Heart left ventricle (tissue), 16 donors: ENCODE measurements at regions not wholly inside any gene's neighbourhood (a gene's known extent, or its start where the extent isn't known, plus 50 kb on each side); places are given as distances from the start of the nearest gene placed in this dataset.
A peak's percentile ranks its signal among the peaks of the same experiment; 100 is the strongest.

Experiments used
- ATAC-seq, 4 donors: fragments of 200-7000 bp; cut with Tn5 transposase; one replicate each; pipeline ENCODE4 v1.9.1; 2020 to 2022; ENCODE audit warnings: moderate library complexity in 4 of 4, mild to moderate bottlenecking in 3 of 4, moderate number of reproducible peaks in 1 of 4
- DNase-seq, 5 donors: peaks; one replicate each; pipeline ENCODE4 v3.0.0-alpha.2; 2020
- H3K27ac ChIP-seq, 12 donors: fragments of 200-600 bp; sonication (generic) in 4 of 12; one replicate each; pipeline versions ENCODE4 v1.5.0 to v1.8.0; 2016 to 2022; ENCODE audit warnings: mild to moderate bottlenecking in 2 of 12
- H3K27me3 ChIP-seq, 9 donors: fragments of 200-600 bp; sonication (generic) in 2 of 9; one replicate each; pipeline versions ENCODE4 v1.5.1 to v1.8.0; 2016 to 2022; ENCODE audit warnings: mild to moderate bottlenecking in 3 of 9
- H3K36me3 ChIP-seq, 9 donors: fragments of 200-600 bp; sonication (generic) in 2 of 9; one replicate each; pipeline versions ENCODE4 v1.5.0 to v1.8.0; 2018 to 2022; ENCODE audit warnings: mild to moderate bottlenecking in 2 of 9
- H3K4me1 ChIP-seq, 12 donors: fragments of 200-600 bp; sonication (generic) in 4 of 12; one replicate each; pipeline versions ENCODE4 v1.5.0 to v1.8.0; 2016 to 2022; ENCODE audit warnings: mild to moderate bottlenecking in 3 of 12
- H3K4me3 ChIP-seq, 12 donors: fragments of 200-600 bp; sonication (generic) in 4 of 12; one replicate each; pipeline versions ENCODE4 v1.5.0 to v1.8.0; 2017 to 2022; ENCODE audit warnings: mild to moderate bottlenecking in 9 of 12, moderate library complexity in 4 of 12
- H3K9me3 ChIP-seq, 12 donors: fragments of 200-600 bp; sonication (generic) in 4 of 12; one replicate each; pipeline versions ENCODE4 v1.5.0 to v1.8.0; 2016 to 2022; ENCODE audit warnings: mild to moderate bottlenecking in 1 of 12
- CTCF ChIP-seq, 12 donors: fragments of 200-600 bp; sonication (generic) in 4 of 12; IDR thresholded peaks; one replicate each; pipeline versions ENCODE4 v1.5.0 to v1.8.0; 2018 to 2022; ENCODE audit warnings: antibody characterized with exemption in 12 of 12, mild to moderate bottlenecking in 5 of 12
- POLR2A ChIP-seq, 2 donors: fragments of 450-650 bp; IDR thresholded peaks; one replicate each; pipeline ENCODE4 v1.6.1; 2017; ENCODE audit warnings: antibody characterized with exemption in 2 of 2, mild to moderate bottlenecking in 2 of 2, moderate library complexity in 2 of 2
- WGBS, 4 donors: extraction: QIAGEN DNeasy Blood & Tissue Kit in 2 of 4; methylation state at CpG; one replicate each; pipeline versions ENCODE4 v1.1.5 to v1.1.7; 2013 to 2018; 5-methylcytosine and 5-hydroxymethylcytosine counted together
- intact Hi-C, 10 donors: fragments of 100-400 bp; cut with DNase I; formaldehyde crosslinking; loops; one replicate each; pipeline versions ENCODE4 v1.11.1 to v1.14.2; 2022
- donor health status: ischemic (EF 13 %, LVEDD 7.1; RV severe dilation, severe dysfunction).
- donor health status: healthy with polysubstance abuse.
- donor health status: DM: no; HTN: yes; CAD: no.
- donor health status: DM: no; HTN: no; CAD: no.
- donor health status: ischemic (EF 25% LVEDD 6.9; RV normal size, moderate dysfunction).
- donor health status: ischemic (EF 25% LVEDD 5.7; RV mildly dilated, moderate dysfunction).
- donor health status: healthy.
- donor health status: DM: yes; HTN: yes; CAD: no.
- donor health status: ischemic (EF 35%, LVEDD 5.7; RV mildly dilated, moderate dysfunction).
- donor health status: nonischemic (EF 11% LVEDD 7.7; RV severe dilation, severe dysfunction).
- donor health status: DM: yes; HTN: yes; CAD: no.
- donor health status: PGD.
- donor health status: ischemic (EF 29% LVEDD 5.4; RV normal size, mild dysfunction).
- donor health status: nonischemic (EF 23%, LVEDD 6.1; RV moderate dilation, normal function).

GRCh38 chr12:86658303-86658702, 402.1 kb upstream of the MGAT4C start:
- no peaks in the 10 kb centered on the region for H3K9me3 ChIP-seq
- H3K27me3 ChIP-seq: no peaks in the 10 kb centered on the region
- H3K4me3 ChIP-seq: no peak overlapping the region
- no peak for ATAC-seq
- no peaks in the 10 kb centered on the region for H3K36me3 ChIP-seq
- intact Hi-C loops: no loop called here
- H3K27ac ChIP-seq: no peak overlapping the region
- no peak for DNase-seq
- no peaks in the 10 kb centered on the region for H3K4me1 ChIP-seq
- no peak for TF ChIP-seq POLR2A (IDR thresholded peaks at IDR 0.05)
- TF ChIP-seq CTCF (IDR thresholded peaks at IDR 0.05): no peak

DNA sequence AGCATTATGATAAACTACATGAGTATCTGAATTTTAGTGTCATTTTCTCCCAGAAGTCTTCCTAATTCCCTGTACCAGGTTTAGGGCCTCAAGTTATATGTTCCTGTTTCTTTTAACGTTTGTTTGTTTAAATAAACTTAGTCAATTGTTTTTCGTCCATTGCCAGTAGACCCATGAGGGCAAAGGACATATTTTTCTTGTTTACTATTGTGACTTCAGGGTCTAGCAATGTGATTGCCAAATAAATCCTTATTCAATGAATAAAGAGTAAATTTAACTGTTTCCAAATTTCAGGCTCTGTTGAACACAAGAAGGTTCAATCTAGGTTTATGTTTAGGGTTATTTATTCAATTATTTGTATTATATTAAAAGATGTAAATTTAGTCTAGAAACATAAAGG, 391.6 kb upstream of the MGAT4C start:
- ATAC-seq (no peak), DNase-seq (no peak)
- H3K36me3 ChIP-seq: no peaks in the 10 kb centered on the region
- no peaks in the 10 kb centered on the region for H3K27me3 ChIP-seq
- no peak overlapping the region for H3K4me3 ChIP-seq
- 58 to 78% (median 64%) methylated on average over 2 of the region's 2 CpGs for WGBS, 4 donors
- intact Hi-C loops: no loop called here
- H3K27ac ChIP-seq: no peak overlapping the region
- no peaks in the 10 kb centered on the region for H3K9me3 ChIP-seq
- H3K4me1 ChIP-seq: no peaks in the 10 kb centered on the region
- no peak for TF ChIP-seq POLR2A (IDR thresholded peaks at IDR 0.05)
- no peak for TF ChIP-seq CTCF (IDR thresholded peaks at IDR 0.05)

DNA sequence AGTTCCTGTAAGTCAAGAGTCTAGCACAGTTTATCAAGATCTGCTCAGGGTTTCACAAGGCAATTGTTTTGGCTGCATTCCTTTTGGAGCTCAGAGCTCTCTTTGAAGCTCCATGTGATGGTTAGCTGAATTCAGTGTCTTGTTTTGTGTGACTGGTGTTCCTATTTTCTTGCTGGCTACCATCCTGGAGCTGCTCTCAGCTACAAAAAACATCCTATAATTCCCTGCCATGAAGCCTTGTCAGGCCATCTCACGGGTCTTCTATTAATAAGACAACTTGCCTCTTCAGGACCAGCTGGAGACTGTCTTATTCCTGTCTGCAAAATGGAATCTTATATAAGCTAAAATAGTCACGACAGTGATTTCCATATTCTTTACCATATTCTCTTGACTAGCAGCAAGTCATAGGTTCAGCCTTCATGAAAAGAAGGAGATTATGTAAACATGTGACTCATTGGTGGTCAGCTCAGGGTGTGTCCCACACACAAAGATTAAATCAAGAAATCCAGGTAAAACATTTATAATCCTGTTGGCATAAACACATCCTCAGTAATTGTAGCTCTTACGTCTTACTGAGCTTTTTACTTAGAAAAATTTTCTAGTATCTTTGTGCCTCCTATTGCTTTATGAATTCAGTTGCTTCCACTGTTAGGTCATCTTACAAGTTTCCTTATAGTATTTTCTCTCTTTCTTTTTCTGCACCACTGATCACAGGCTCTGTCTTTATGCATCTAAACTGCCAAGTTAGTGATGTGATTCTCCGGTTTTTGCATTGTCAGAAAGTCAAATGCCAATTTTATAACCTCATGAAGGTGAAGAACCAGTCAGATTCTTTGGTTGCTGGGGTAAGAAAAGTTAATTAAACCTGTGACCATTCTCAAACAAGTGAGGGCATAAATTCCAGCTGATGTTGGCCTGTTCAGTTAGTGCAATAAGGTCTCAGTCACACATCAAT, 378.5 kb upstream of the MGAT4C start:
- Histone ChIP-seq H3K4me1 (no peaks in the 10 kb centered on the region), H3K4me3 (no peak overlapping the region), H3K36me3 (no peaks in the 10 kb centered on the region), H3K9me3 (peaks cover 0 to 7% (median 0%) of the 10 kb centered on the region in 12 donors), H3K27me3 (no peaks in the 10 kb centered on the region), H3K27ac (no peak overlapping the region)
- TF ChIP-seq CTCF (IDR thresholded peaks at IDR 0.05) (no peak), POLR2A (IDR thresholded peaks at IDR 0.05) (no peak)
- ATAC-seq (no peak), DNase-seq (no peak)
- WGBS, 4 donors: 58 to 68% (median 64%) methylated on average over 4 of the region's 4 CpGs
- intact Hi-C loops: no loop called here

DNA sequence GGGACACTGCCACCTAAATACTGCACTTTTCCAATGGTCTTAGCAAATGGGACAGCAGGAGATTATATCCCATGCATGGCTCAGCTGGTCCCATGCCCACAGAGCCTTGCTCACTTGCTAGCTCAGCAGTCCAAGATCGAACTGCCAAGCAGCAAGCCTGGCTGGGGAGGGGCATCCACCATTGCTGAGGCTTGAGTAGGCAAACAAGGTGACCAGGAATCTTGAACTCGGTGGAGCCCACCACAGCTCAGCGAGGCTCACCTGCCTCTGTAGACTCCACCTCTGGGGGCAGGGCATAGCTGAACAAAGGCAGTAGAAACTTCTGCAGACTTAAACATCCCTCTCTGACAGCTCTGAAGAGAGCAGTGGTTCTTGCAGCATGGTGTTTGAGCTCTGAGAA, 370.8 kb upstream of the MGAT4C start:
- Histone ChIP-seq H3K36me3 (no peaks in the 10 kb centered on the region), H3K27me3 (no peaks in the 10 kb centered on the region), H3K4me3 (no peak overlapping the region), H3K4me1 (no peaks in the 10 kb centered on the region), H3K27ac (no peak overlapping the region), H3K9me3 (peaks cover 0 to 58% (median 17%) of the 10 kb centered on the region in 12 donors)
- TF ChIP-seq POLR2A (IDR thresholded peaks at IDR 0.05) (no peak), CTCF (IDR thresholded peaks at IDR 0.05) (no peak)
- ATAC-seq: no peak
- DNase-seq: peak in 1 of 5 donors; percentile 35
- intact Hi-C loops: no loop called here
- 72 to 94% (median 84%) methylated on average over 2 to 3 of the region's 3 CpGs for WGBS, 4 donors
